Vagina (tissue), 2 donors: ENCODE measurements at regions not wholly inside any gene's neighbourhood (a gene's known extent, or its start where the extent isn't known, plus 50 kb on each side); places are given as distances from the start of the nearest gene placed in this dataset.

Experiments used
- DNase-seq, 2 donors: peaks; one replicate each; pipeline ENCODE4 v3.0.0-alpha.2; 2017; ENCODE audit errors: extremely low spot score in 2 of 2
- H3K27ac ChIP-seq: fragments of 200-600 bp; sonication (generic); one replicate; pipeline ENCODE4 v1.5.1; 2019
- H3K27me3 ChIP-seq: fragments of 200-600 bp; sonication (generic); one replicate; pipeline ENCODE4 v1.5.1; 2019
- H3K36me3 ChIP-seq, 2 donors: fragments of 200-600 bp; sonication (generic); one replicate each; pipeline ENCODE4 v1.5.1; 2017 to 2019
- H3K4me1 ChIP-seq: fragments of 200-600 bp; sonication (generic); one replicate; pipeline ENCODE4 v1.5.1; 2019
- H3K4me3 ChIP-seq, 2 donors: fragments of 200-600 bp; sonication (generic); 1 replicate in 1 of 2; 2 replicates in 1 of 2; pipeline ENCODE4 v1.5.1; 2016 to 2019
- H3K9me3 ChIP-seq: fragments of 200-600 bp; sonication (generic); one replicate; pipeline ENCODE4 v1.5.1; 2019
- CTCF ChIP-seq, 3 experiments: fragments of 450-650 bp in 2 of 3; fragments of 200-600 bp in 1 of 3; sonication (generic) in 1 of 3; IDR thresholded peaks; one replicate each; pipeline ENCODE4 v1.5.1; 2017 to 2019; ENCODE audit warnings: antibody characterized with exemption in 3 of 3, mild to moderate bottlenecking in 2 of 3, moderate library complexity in 2 of 3
- POLR2A ChIP-seq, 2 donors: fragments of 450-650 bp; IDR thresholded peaks; one replicate each; pipeline ENCODE4 v1.6.1; 2017; ENCODE audit warnings: antibody characterized with exemption in 2 of 2, mild to moderate bottlenecking in 2 of 2, moderate library complexity in 2 of 2
- POLR2AphosphoS5 ChIP-seq, 2 donors: sonication (generic); formaldehyde crosslinking; IDR thresholded peaks; one replicate each; pipeline ENCODE4 v1.9.0; 2017; ENCODE audit warnings: antibody characterized with exemption in 2 of 2, mild to moderate bottlenecking in 2 of 2, low read depth in 1 of 2; ENCODE audit not compliant: insufficient read depth in 1 of 2
- intact Hi-C: fragments of 100-400 bp; cut with DNase I; formaldehyde crosslinking; loops from one replicate; pipeline ENCODE4 v1.15.1; 2023

- no peaks in the 10 kb centered on the region for H3K27me3 ChIP-seq
- no peak overlapping the region for H3K27ac ChIP-seq
- no peaks in the 10 kb centered on the region for H3K9me3 ChIP-seq
- H3K4me1 ChIP-seq, result no peaks in the 10 kb centered on the region
- intact Hi-C loops, result no loop called here
- no peak for DNase-seq
- TF ChIP-seq CTCF (IDR thresholded peaks at IDR 0.05), result no peak
- TF ChIP-seq POLR2AphosphoS5 (IDR thresholded peaks at IDR 0.05; ENCODE audit: insufficient read depth in 1 of 2, low read depth in 1 of 2), result no peak
- no peak for TF ChIP-seq POLR2A (IDR thresholded peaks at IDR 0.05)
- H3K36me3 ChIP-seq, result no peaks in the 10 kb centered on the region
- no peak overlapping the region for H3K4me3 ChIP-seq
Measured at GRCh38 chr3:87361271-87361670, 84.9 kb upstream of the POU1F1 start.

- no peak overlapping the region for H3K27ac ChIP-seq
- H3K4me1 ChIP-seq, result no peaks in the 10 kb centered on the region
- no peak for TF ChIP-seq POLR2AphosphoS5 (IDR thresholded peaks at IDR 0.05; ENCODE audit: insufficient read depth in 1 of 2, low read depth in 1 of 2)
- no peak for TF ChIP-seq CTCF (IDR thresholded peaks at IDR 0.05)
- H3K27me3 ChIP-seq, result no peaks in the 10 kb centered on the region
- no peaks in the 10 kb centered on the region for H3K36me3 ChIP-seq
- intact Hi-C loops, result no loop called here
- H3K9me3 ChIP-seq, result no peaks in the 10 kb centered on the region
- no peak overlapping the region for H3K4me3 ChIP-seq
- no peak for DNase-seq
Measured at GRCh38 chr3:87359826-87360225, 83.4 kb upstream of the POU1F1 start.

GRCh38 chr3:87359025-87359424 lies 82.6 kb upstream of the POU1F1 start:
- Histone ChIP-seq H3K27ac (no peak overlapping the region), H3K36me3 (no peaks in the 10 kb centered on the region), H3K27me3 (no peaks in the 10 kb centered on the region), H3K4me1 (no peaks in the 10 kb centered on the region), H3K4me3 (no peak overlapping the region), H3K9me3 (no peaks in the 10 kb centered on the region)
- intact Hi-C loops, result no loop called here
- DNase-seq, result no peak
- TF ChIP-seq POLR2AphosphoS5 (IDR thresholded peaks at IDR 0.05; ENCODE audit: insufficient read depth in 1 of 2, low read depth in 1 of 2) (no peak), POLR2A (IDR thresholded peaks at IDR 0.05) (no peak), CTCF (IDR thresholded peaks at IDR 0.05) (no peak)

- no peaks in the 10 kb centered on the region for H3K27me3 ChIP-seq
- no peaks in the 10 kb centered on the region for H3K4me1 ChIP-seq
- H3K27ac ChIP-seq, result no peak overlapping the region
- TF ChIP-seq POLR2AphosphoS5 (IDR thresholded peaks at IDR 0.05; ENCODE audit: insufficient read depth in 1 of 2, low read depth in 1 of 2) (no peak), POLR2A (IDR thresholded peaks at IDR 0.05) (no peak), CTCF (IDR thresholded peaks at IDR 0.05) (no peak)
- no peak overlapping the region for H3K4me3 ChIP-seq
- no peak for DNase-seq
- no peaks in the 10 kb centered on the region for H3K9me3 ChIP-seq
- intact Hi-C loops, result no loop called here
- H3K36me3 ChIP-seq, result no peaks in the 10 kb centered on the region
Measured at GRCh38 chr3:87358066-87358465, 81.7 kb upstream of the POU1F1 start.

- TF ChIP-seq CTCF (IDR thresholded peaks at IDR 0.05), result no peak
- TF ChIP-seq POLR2A (IDR thresholded peaks at IDR 0.05), result no peak
- no peak for TF ChIP-seq POLR2AphosphoS5 (IDR thresholded peaks at IDR 0.05; ENCODE audit: insufficient read depth in 1 of 2, low read depth in 1 of 2)
- H3K4me3 ChIP-seq, result no peak overlapping the region
- no peaks in the 10 kb centered on the region for H3K27me3 ChIP-seq
- no peaks in the 10 kb centered on the region for H3K9me3 ChIP-seq
- DNase-seq, result no peak
- no peaks in the 10 kb centered on the region for H3K36me3 ChIP-seq
- H3K4me1 ChIP-seq, result no peaks in the 10 kb centered on the region
- H3K27ac ChIP-seq, result no peak overlapping the region
- intact Hi-C loops, result no loop called here
Measured at GRCh38 chr3:87354398-87354797, 78.0 kb upstream of the POU1F1 start.
